Testis (tissue), 2 donors: ENCODE measurements at regions not wholly inside any gene's neighbourhood (a gene's known extent, or its start where the extent isn't known, plus 50 kb on each side); places are given as distances from the start of the nearest gene placed in this dataset.
"Not testable (repeated sequence)": the region's sequence is repeated elsewhere in the genome, so short reads cannot be mapped to it uniquely, and the experiment has no call there.

Experiments used
- DNase-seq: peaks from one replicate; pipeline ENCODE4 v3.0.0-alpha.2; 2019
- H3K27ac ChIP-seq, 2 donors: fragments of 200-600 bp; sonication (generic); one replicate each; pipeline ENCODE4 v1.5.1; 2019
- H3K27me3 ChIP-seq: fragments of 200-600 bp; sonication (generic); one replicate; pipeline ENCODE4 v1.5.1; 2019
- H3K36me3 ChIP-seq: fragments of 200-600 bp; sonication (generic); one replicate; pipeline ENCODE4 v1.5.1; 2017; ENCODE audit warnings: low read depth; ENCODE audit errors: missing control alignments
- H3K4me1 ChIP-seq: fragments of 200-600 bp; sonication (generic); one replicate; pipeline ENCODE4 v1.5.1; 2019
- H3K4me3 ChIP-seq, 2 donors: fragments of 200-600 bp; sonication (generic); one replicate each; pipeline ENCODE4 v1.5.1; 2017 to 2019
- H3K9me3 ChIP-seq: fragments of 200-600 bp; sonication (generic); one replicate; pipeline ENCODE4 v1.5.1; 2017
- CTCF ChIP-seq, 3 experiments: fragments of 450-650 bp in 2 of 3; fragments of 200-600 bp in 1 of 3; sonication (generic) in 1 of 3; IDR thresholded peaks; one replicate each; pipeline ENCODE4 v1.5.1; 2016 to 2019; ENCODE audit warnings: antibody characterized with exemption in 3 of 3, mild to moderate bottlenecking in 2 of 3, moderate library complexity in 1 of 3
- POLR2A ChIP-seq: fragments of 450-650 bp; IDR thresholded peaks from one replicate; pipeline ENCODE4 v1.6.1; 2017; ENCODE audit warnings: antibody characterized with exemption, mild to moderate bottlenecking, moderate library complexity
- WGBS, 2 donors: methylation state at CpG; one replicate each; pipeline ENCODE4 v1.1.5; 2018; 5-methylcytosine and 5-hydroxymethylcytosine counted together
- intact Hi-C: fragments of 100-400 bp; cut with DNase I; formaldehyde crosslinking; loops from one replicate; pipeline ENCODE4 v1.15.1; 2023; ENCODE audit warnings: low total_unique reads

- H3K4me1 ChIP-seq: no peaks in the 10 kb centered on the region
- no peak overlapping the region for H3K27ac ChIP-seq
- intact Hi-C loops: no loop called here
- DNase-seq: no peak
- no peak for TF ChIP-seq POLR2A
- no peak for TF ChIP-seq CTCF (IDR thresholded peaks at IDR 0.05)
- H3K36me3 ChIP-seq: no peaks in the 10 kb centered on the region
- no peaks in the 10 kb centered on the region for H3K9me3 ChIP-seq
- H3K4me3 ChIP-seq: no peak overlapping the region
- H3K27me3 ChIP-seq: no peaks in the 10 kb centered on the region
- WGBS, 2 donors: 43 to 64% methylated on average over 5 of the region's 5 CpGs
These were observed 107.0 kb downstream of the NAB1 start for GRCh38 chr2:190755772-190756415.

- intact Hi-C loops: no loop called here
- no peaks in the 10 kb centered on the region for H3K4me1 ChIP-seq
- 58 to 73% methylated on average over 5 to 8 of the region's 8 CpGs for WGBS, 2 donors
- no peaks in the 10 kb centered on the region for H3K36me3 ChIP-seq
- DNase-seq: no peak
- TF ChIP-seq POLR2A (no peak), CTCF (IDR thresholded peaks at IDR 0.05) (no peak)
- H3K27ac ChIP-seq: no peak overlapping the region
- peak overlapping the region; percentile 4 to 46 for H3K4me3 ChIP-seq
- no peaks in the 10 kb centered on the region for H3K9me3 ChIP-seq
- H3K27me3 ChIP-seq: no peaks in the 10 kb centered on the region
These were observed 110.9 kb downstream of the NAB1 start for GRCh38 chr2:190759749-190760213.

GRCh38 chr2:190760353-190761150 is 111.7 kb downstream of the NAB1 start:
- peak; percentile 70 for DNase-seq
- Histone ChIP-seq H3K4me3 (peak overlapping the region; percentile 45 to 46), H3K27ac (peak overlapping the region in 1 of 2 donors; percentile 74)
- H3K9me3 ChIP-seq, intact Hi-C loops, H3K4me1 ChIP-seq, H3K36me3 ChIP-seq, H3K27me3 ChIP-seq: not testable (repeated sequence)
- WGBS, 2 donors: 60 to 77% methylated on average over 2 to 30 of the region's 30 CpGs

GRCh38 chr2:190761216-190761615 is 112.3 kb downstream of the NAB1 start:
- WGBS, 2 donors: 12 to 22% methylated on average over 12 to 28 of the region's 28 CpGs
- H3K9me3 ChIP-seq, H3K27me3 ChIP-seq, H3K4me1 ChIP-seq, intact Hi-C loops, H3K36me3 ChIP-seq: not testable (repeated sequence)
- H3K4me3 ChIP-seq: peak overlapping the region; percentile 45 to 46
- peak overlapping the region in 1 of 2 donors; percentile 74 for H3K27ac ChIP-seq
- peak; percentile 20 for DNase-seq

GRCh38 chr2:190762566-190762965 is 113.7 kb downstream of the NAB1 start:
- intact Hi-C loops: no loop called here
- Histone ChIP-seq H3K4me1 (no peaks in the 10 kb centered on the region), H3K9me3 (no peaks in the 10 kb centered on the region), H3K4me3 (no peak overlapping the region), H3K36me3 (no peaks in the 10 kb centered on the region), H3K27me3 (no peaks in the 10 kb centered on the region), H3K27ac (no peak overlapping the region)
- WGBS, 2 donors: 78 to 82% methylated on average over 1 of the region's 1 CpG
- TF ChIP-seq POLR2A (no peak), CTCF (IDR thresholded peaks at IDR 0.05) (no peak)
- no peak for DNase-seq
